ENCODE measurements at regions not wholly inside any gene's neighbourhood (a gene's known extent, or its start where the extent isn't known, plus 50 kb on each side); places are given as distances from the start of the nearest gene placed in this dataset.

DNA sequence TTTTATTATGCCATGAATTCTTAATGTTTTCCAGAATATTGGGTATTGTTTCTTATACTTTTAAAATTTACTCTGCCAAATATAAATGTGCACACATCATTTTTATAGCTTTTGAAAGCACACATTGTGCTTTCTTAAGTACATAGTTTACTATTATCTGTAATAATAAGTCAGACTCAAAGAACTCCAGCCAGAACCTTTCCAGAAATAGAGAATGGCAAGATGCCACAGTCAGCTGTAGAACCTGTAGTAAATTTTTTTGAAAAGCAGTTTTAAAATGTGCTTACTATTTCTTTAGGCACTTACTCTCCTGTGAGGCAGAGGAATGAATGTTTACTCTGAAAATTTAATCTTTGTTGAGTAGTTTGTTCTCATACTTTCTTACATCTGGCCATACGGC lies 1287.1 kb downstream of the PCDH9 start:
- H3K4me3 ChIP-seq = no peak overlapping the region
- 42% methylated on average over 1 of the region's 1 CpG for WGBS
- intact Hi-C loops (cut with DNase I) = no loop called here
- H3K4me1 ChIP-seq = peaks cover 0 to 48% (median 20%) of the 10 kb centered on the region in 4 donors
- DNase-seq (ENCODE audit: extremely low spot score) = no peak
- no peaks in the 10 kb centered on the region for H3K36me3 ChIP-seq
- no peaks in the 10 kb centered on the region for H3K9me3 ChIP-seq
- peak overlapping the region in 3 of 4 donors; percentile 33 to 37 (median 36) for H3K27ac ChIP-seq (replicated peaks in 1 of 4)
- TF ChIP-seq, protein P1, sequence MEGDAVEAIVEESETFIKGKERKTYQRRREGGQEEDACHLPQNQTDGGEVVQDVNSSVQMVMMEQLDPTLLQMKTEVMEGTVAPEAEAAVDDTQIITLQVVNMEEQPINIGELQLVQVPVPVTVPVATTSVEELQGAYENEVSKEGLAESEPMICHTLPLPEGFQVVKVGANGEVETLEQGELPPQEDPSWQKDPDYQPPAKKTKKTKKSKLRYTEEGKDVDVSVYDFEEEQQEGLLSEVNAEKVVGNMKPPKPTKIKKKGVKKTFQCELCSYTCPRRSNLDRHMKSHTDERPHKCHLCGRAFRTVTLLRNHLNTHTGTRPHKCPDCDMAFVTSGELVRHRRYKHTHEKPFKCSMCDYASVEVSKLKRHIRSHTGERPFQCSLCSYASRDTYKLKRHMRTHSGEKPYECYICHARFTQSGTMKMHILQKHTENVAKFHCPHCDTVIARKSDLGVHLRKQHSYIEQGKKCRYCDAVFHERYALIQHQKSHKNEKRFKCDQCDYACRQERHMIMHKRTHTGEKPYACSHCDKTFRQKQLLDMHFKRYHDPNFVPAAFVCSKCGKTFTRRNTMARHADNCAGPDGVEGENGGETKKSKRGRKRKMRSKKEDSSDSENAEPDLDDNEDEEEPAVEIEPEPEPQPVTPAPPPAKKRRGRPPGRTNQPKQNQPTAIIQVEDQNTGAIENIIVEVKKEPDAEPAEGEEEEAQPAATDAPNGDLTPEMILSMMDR (IDR thresholded peaks at IDR 0.05) = no peak
- TF ChIP-seq POLR2AphosphoS5 (IDR thresholded peaks at IDR 0.05) = no peak
- no peak for TF ChIP-seq POLR2A (IDR thresholded peaks at IDR 0.05; ENCODE audit: low read depth)
- no peak for TF ChIP-seq EP300 (IDR thresholded peaks at IDR 0.05)
- H3K27me3 ChIP-seq = no peaks in the 10 kb centered on the region

DNA sequence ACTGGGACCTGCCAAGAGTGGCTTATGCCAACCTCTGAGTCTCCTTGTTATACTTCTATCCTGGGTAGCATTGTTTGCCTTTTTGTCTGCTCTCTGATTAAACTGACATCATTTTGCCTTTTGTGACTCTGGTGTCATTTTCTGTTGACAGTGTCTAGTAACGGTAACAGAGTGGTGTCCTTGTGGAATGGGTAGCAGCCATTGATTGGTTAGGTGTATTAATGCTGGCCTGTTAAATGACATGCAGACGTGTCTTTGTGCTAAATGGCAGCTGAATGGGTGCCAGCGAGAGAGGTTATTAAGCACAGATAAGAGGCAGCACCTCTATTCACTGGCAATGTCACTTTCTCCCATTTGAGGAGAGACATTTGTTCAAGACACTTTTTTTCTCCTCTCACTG lies 1289.4 kb downstream of the PCDH9 start:
- WGBS = 87% methylated on average over 3 of the region's 3 CpGs
- Histone ChIP-seq H3K4me1 (peaks cover 0 to 58% (median 27%) of the 10 kb centered on the region in 4 donors), H3K36me3 (no peaks in the 10 kb centered on the region), H3K4me3 (no peak overlapping the region), H3K27ac (replicated peaks in 1 of 4) (no peak overlapping the region), H3K27me3 (no peaks in the 10 kb centered on the region), H3K9me3 (no peaks in the 10 kb centered on the region)
- intact Hi-C loops (cut with DNase I) = no loop called here
- DNase-seq (ENCODE audit: extremely low spot score) = no peak
- TF ChIP-seq, protein P1 (IDR thresholded peaks at IDR 0.05) = no peak
- no peak for TF ChIP-seq POLR2A (IDR thresholded peaks at IDR 0.05; ENCODE audit: low read depth)
- TF ChIP-seq POLR2AphosphoS5 (IDR thresholded peaks at IDR 0.05) = no peak
- TF ChIP-seq EP300 (IDR thresholded peaks at IDR 0.05) = no peak

DNA sequence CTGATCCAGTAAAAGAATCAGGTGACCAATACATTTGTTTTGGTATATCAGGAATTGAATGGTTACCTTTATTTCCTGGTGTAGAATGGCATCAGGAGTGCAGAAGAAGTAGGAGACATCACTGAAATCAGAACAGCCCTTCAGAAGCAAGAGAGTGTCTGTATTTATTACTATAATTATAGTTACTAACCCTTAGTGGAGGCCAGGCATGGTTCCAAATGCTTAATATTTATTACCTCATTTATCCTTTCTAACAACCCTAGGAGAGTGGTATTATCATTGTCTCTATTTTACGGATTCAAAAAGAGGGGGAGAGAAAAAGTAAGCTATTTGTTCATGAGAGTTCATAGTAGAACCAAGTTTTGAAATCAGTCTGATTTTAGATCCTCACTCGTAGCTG lies 1292.9 kb downstream of the PCDH9 start:
- Histone ChIP-seq H3K4me1 (peaks cover 0 to 34% (median 12%) of the 10 kb centered on the region in 4 donors), H3K27me3 (no peaks in the 10 kb centered on the region), H3K9me3 (no peaks in the 10 kb centered on the region), H3K4me3 (no peak overlapping the region), H3K27ac (replicated peaks in 1 of 4) (no peak overlapping the region), H3K36me3 (no peaks in the 10 kb centered on the region)
- intact Hi-C loops (cut with DNase I) = no loop called here
- 56% methylated on average over 2 of the region's 2 CpGs for WGBS
- TF ChIP-seq POLR2AphosphoS5 (IDR thresholded peaks at IDR 0.05) = no peak
- no peak for TF ChIP-seq POLR2A (IDR thresholded peaks at IDR 0.05; ENCODE audit: low read depth)
- TF ChIP-seq, protein P1 (IDR thresholded peaks at IDR 0.05) = no peak
- TF ChIP-seq EP300 (IDR thresholded peaks at IDR 0.05) = no peak
- DNase-seq (ENCODE audit: extremely low spot score) = no peak

DNA sequence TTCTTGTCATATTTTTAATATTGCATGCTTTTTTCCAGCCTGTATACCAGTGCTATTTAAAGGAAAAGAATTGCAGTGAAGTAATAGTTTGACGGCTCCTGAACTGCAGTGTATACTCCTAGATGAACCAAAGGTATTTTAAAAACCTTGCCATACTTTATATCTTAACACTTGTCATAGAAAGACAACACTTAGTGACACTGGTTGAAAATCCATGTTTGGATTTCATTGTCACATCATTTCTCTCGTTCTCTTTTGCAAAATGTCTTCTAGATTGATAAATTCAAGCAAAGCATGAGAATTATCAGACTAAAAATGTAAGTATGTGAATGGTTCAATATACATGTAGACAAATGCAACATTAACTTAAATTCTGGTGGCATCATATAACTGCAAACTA lies 1293.9 kb downstream of the PCDH9 start:
- DNase-seq (ENCODE audit: extremely low spot score) = no peak
- H3K27ac ChIP-seq (replicated peaks in 1 of 4) = no peak overlapping the region
- H3K9me3 ChIP-seq = no peaks in the 10 kb centered on the region
- no peak overlapping the region for H3K4me3 ChIP-seq
- TF ChIP-seq EP300 (IDR thresholded peaks at IDR 0.05) = no peak
- TF ChIP-seq POLR2AphosphoS5 (IDR thresholded peaks at IDR 0.05) = no peak
- TF ChIP-seq, protein P1 (IDR thresholded peaks at IDR 0.05) = no peak
- TF ChIP-seq POLR2A (IDR thresholded peaks at IDR 0.05; ENCODE audit: low read depth) = no peak
- no peaks in the 10 kb centered on the region for H3K27me3 ChIP-seq
- intact Hi-C loops (cut with DNase I) = no loop called here
- 77% methylated on average over 2 of the region's 2 CpGs for WGBS
- no peaks in the 10 kb centered on the region for H3K36me3 ChIP-seq
- H3K4me1 ChIP-seq = peaks cover 0 to 28% (median 12%) of the 10 kb centered on the region in 4 donors

DNA sequence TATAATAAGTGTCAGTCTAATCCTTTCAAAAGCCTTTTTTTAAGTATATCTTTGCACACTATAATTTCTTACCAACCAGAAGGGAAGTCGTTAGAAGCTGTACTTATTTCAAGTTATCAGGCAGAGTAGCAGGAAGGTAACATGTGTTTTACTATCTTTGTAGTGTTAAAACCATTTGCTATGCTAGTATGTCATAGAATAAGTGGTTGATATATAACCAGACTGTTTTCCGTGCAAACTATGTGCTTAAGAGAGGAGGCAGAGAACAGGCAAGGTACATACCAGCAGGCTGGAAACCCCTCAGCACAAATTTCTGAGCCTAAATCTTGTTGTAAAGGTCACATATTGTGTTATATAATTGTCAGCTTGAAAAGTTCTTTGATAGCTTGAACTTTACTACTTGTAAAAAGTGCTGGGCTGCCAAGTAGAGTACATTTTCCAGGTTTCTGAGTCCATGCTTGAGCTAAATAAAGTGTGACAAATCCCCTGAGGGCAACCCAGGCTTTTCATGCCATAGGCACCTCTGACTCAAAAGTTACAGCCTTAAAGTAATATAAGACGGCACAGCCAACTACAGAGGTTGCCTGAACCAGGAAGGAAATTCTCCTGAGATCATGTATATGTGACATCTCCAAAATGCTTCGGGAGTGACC lies 1297.4 kb downstream of the PCDH9 start:
- Histone ChIP-seq H3K4me3 (no peak overlapping the region), H3K27me3 (no peaks in the 10 kb centered on the region), H3K9me3 (no peaks in the 10 kb centered on the region), H3K4me1 (peaks cover 0 to 14% (median 5%) of the 10 kb centered on the region in 4 donors), H3K27ac (replicated peaks in 1 of 4) (no peak overlapping the region), H3K36me3 (no peaks in the 10 kb centered on the region)
- TF ChIP-seq, protein P1 (IDR thresholded peaks at IDR 0.05) = no peak
- TF ChIP-seq POLR2A (IDR thresholded peaks at IDR 0.05; ENCODE audit: low read depth) (no peak), EP300 (IDR thresholded peaks at IDR 0.05) (no peak), POLR2AphosphoS5 (IDR thresholded peaks at IDR 0.05) (no peak)
- intact Hi-C loops (cut with DNase I) = no loop called here
- DNase-seq (ENCODE audit: extremely low spot score) = no peak
- WGBS = 74% methylated on average over 4 of the region's 4 CpGs

Measured in esophagus muscularis mucosa (tissue), 4 donors.